OCI-LY7 (cell line): ENCODE measurements at regions not wholly inside any gene's neighbourhood (a gene's known extent, or its start where the extent isn't known, plus 50 kb on each side); places are given as distances from the start of the nearest gene placed in this dataset.

Experiments used
- CTCF ChIP-seq: fragments of 200-600 bp; sonication (generic); conservative IDR thresholded peaks from 2 replicates; pipeline ENCODE4 v1.5.1; 2014; ENCODE audit warnings: mild to moderate bottlenecking, antibody characterized with exemption, low read length, moderate library complexity, mixed read lengths
- EZH2phosphoT487 ChIP-seq: fragments of 200-600 bp; sonication (generic); IDR thresholded peaks from 2 replicates; pipeline ENCODE4 v1.6.1; 2018; ENCODE audit warnings: low read depth, borderline replicate concordance, mild to moderate bottlenecking, mixed run types, antibody characterized with exemption, low read length, moderate library complexity, mixed read lengths

GRCh38 chr7:68866200-68866570, 732.1 kb upstream of the AUTS2 start:
- TF ChIP-seq CTCF (no peak), EZH2phosphoT487 (no peak)
